ENCODE measurements at regions not wholly inside any gene's neighbourhood (a gene's known extent, or its start where the extent isn't known, plus 50 kb on each side); places are given as distances from the start of the nearest gene placed in this dataset.

DNA sequence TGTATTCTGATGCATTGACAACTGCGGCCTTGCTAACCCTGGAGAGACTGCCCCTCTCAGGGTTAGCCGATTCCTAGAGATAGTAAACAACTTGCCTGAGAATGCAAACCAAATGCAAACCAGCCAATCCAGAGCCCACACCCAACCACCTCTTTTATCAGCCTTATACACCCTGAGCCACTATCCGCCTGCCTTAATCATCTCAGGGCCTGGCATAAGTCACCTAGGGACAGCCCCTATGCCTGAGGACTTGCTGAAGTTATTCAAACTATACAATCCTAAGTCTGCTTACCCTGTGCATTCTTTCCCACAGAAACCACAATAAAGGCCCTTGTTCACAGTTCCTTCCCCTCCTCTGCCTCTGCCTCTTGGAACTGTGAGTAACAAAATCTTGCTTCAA, 177.2 kb downstream of the KCNA5 start:
- no peaks in the 10 kb centered on the region for H3K27me3 ChIP-seq (ENCODE audit: control insufficient read depth, insufficient read depth, low read length, poor library complexity, severe bottlenecking)
- peaks cover 30% of the 10 kb centered on the region for H3K4me1 ChIP-seq (ENCODE audit: control insufficient read depth, insufficient read depth, low read length)
- H3K4me3 ChIP-seq (ENCODE audit: insufficient read depth, low read depth, low read length) = no peak overlapping the region
- H3K9me3 ChIP-seq (ENCODE audit: control insufficient read depth, low read length) = no peaks in the 10 kb centered on the region
- H3K27ac ChIP-seq (ENCODE audit: insufficient read depth, low read depth, low read length, poor library complexity, severe bottlenecking) = no peak overlapping the region
- no peaks in the 10 kb centered on the region for H3K36me3 ChIP-seq (ENCODE audit: control insufficient read depth, insufficient read depth, low read length)
- WGBS, 2 experiments = 70 to 79% methylated on average over 3 of the region's 3 CpGs

DNA sequence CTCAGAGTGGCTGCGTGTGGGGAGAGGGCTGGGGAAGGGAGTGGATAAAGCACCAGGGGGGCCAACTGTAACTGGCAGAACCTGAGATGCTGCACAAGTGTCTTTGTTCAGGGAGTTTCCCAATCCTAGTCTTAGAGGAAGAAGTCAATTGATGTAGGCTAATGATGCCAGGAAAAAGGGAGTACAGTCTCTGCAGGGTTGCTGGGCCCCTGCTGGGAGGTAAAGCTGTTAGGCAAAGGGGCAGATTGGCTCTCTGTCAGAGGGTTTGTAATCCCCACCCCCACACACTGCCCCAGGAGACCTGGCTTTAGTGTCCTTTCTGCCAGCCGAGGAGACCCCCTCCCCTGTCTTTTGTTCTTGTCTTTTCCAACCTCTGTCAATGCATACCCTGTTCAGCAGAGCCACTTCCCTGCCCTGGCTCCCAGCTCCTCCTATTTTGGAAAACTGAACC, 178.4 kb downstream of the KCNA5 start:
- Histone ChIP-seq H3K4me1 (ENCODE audit: control insufficient read depth, insufficient read depth, low read length) (peaks cover 30% of the 10 kb centered on the region), H3K9me3 (ENCODE audit: control insufficient read depth, low read length) (no peaks in the 10 kb centered on the region), H3K27me3 (ENCODE audit: control insufficient read depth, insufficient read depth, low read length, poor library complexity, severe bottlenecking) (no peaks in the 10 kb centered on the region), H3K36me3 (ENCODE audit: control insufficient read depth, insufficient read depth, low read length) (no peaks in the 10 kb centered on the region), H3K4me3 (ENCODE audit: insufficient read depth, low read depth, low read length) (no peak overlapping the region), H3K27ac (ENCODE audit: insufficient read depth, low read depth, low read length, poor library complexity, severe bottlenecking) (peak overlapping the region; percentile 36)
- 2 to 5% methylated on average over 2 of the region's 2 CpGs for WGBS, 2 experiments

DNA sequence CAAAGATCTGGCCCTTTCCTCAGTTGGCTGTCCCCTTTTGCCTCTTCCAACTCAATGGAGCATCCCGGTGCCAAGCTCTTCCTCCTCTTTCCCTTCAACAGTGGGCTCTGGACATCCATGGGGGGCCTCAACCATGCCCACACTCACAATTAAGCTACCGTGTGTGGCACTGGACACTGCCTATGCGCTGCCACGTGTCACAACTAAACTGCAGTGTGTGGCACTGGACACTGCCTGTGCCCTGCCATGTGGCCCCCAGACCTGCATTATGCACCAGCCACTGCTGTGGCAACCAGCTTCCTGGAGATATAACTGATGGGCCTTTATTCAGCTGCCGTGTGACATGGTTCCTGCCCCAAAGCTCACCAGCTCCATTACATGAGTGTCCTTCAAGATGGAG, 179.1 kb downstream of the KCNA5 start:
- H3K36me3 ChIP-seq (ENCODE audit: control insufficient read depth, insufficient read depth, low read length) = no peaks in the 10 kb centered on the region
- H3K9me3 ChIP-seq (ENCODE audit: control insufficient read depth, low read length) = no peaks in the 10 kb centered on the region
- no peaks in the 10 kb centered on the region for H3K27me3 ChIP-seq (ENCODE audit: control insufficient read depth, insufficient read depth, low read length, poor library complexity, severe bottlenecking)
- no peak overlapping the region for H3K27ac ChIP-seq (ENCODE audit: insufficient read depth, low read depth, low read length, poor library complexity, severe bottlenecking)
- H3K4me3 ChIP-seq (ENCODE audit: insufficient read depth, low read depth, low read length) = no peak overlapping the region
- 92 to 95% methylated on average over 5 of the region's 5 CpGs for WGBS, 2 experiments
- H3K4me1 ChIP-seq (ENCODE audit: control insufficient read depth, insufficient read depth, low read length) = peaks cover 30% of the 10 kb centered on the region

DNA sequence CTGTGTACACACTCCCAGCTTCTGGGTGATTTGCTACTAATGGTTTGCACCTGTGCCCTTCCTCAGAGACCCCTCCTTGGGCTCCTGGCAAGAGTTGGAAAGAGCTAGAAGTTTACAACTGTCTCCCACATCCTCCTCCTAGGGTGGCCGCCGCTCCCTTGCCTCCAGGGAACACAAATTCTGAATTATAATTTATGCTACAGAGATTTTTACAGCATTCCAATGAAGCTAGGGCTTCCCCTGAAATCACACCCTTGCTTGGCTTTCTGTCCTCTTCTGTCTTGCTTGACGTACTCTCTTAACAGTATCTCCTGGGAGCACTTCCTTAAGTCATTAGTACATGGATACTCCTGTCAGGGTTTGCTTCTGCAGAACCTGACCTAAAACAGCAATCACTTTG, 180.2 kb downstream of the KCNA5 start:
- H3K36me3 ChIP-seq (ENCODE audit: control insufficient read depth, insufficient read depth, low read length) = no peaks in the 10 kb centered on the region
- WGBS, 2 experiments = 93 to 96% methylated on average over 3 of the region's 3 CpGs
- H3K4me3 ChIP-seq (ENCODE audit: insufficient read depth, low read depth, low read length) = no peak overlapping the region
- no peaks in the 10 kb centered on the region for H3K9me3 ChIP-seq (ENCODE audit: control insufficient read depth, low read length)
- H3K27ac ChIP-seq (ENCODE audit: insufficient read depth, low read depth, low read length, poor library complexity, severe bottlenecking) = no peak overlapping the region
- H3K27me3 ChIP-seq (ENCODE audit: control insufficient read depth, insufficient read depth, low read length, poor library complexity, severe bottlenecking) = no peaks in the 10 kb centered on the region
- peaks cover 30% of the 10 kb centered on the region for H3K4me1 ChIP-seq (ENCODE audit: control insufficient read depth, insufficient read depth, low read length)

DNA sequence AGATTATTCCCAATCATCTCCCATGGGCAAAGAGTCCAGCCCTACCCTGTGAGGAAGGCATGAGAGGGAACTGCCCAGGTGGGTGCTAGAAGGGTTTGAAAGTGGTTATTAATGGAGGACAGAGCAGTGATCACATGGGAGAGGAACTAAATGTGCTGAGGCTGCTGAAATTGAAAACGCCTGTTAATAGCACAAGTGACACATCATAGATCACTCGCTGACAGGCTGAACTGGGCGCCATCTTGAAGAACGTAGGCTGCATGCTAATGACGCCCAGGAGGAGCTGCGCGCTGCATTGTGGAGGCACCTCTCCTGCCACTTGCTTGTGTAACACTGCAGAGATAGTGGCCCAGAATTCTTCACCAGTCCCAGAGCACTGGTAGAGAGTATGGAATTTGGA, 182.9 kb downstream of the KCNA5 start:
- H3K9me3 ChIP-seq (ENCODE audit: control insufficient read depth, low read length) = no peaks in the 10 kb centered on the region
- H3K27me3 ChIP-seq (ENCODE audit: control insufficient read depth, insufficient read depth, low read length, poor library complexity, severe bottlenecking) = no peaks in the 10 kb centered on the region
- 96 to 97% methylated on average over 7 of the region's 7 CpGs for WGBS, 2 experiments
- H3K27ac ChIP-seq (ENCODE audit: insufficient read depth, low read depth, low read length, poor library complexity, severe bottlenecking) = no peak overlapping the region
- no peak overlapping the region for H3K4me3 ChIP-seq (ENCODE audit: insufficient read depth, low read depth, low read length)
- H3K4me1 ChIP-seq (ENCODE audit: control insufficient read depth, insufficient read depth, low read length) = peaks cover 13% of the 10 kb centered on the region
- no peaks in the 10 kb centered on the region for H3K36me3 ChIP-seq (ENCODE audit: control insufficient read depth, insufficient read depth, low read length)

DNA sequence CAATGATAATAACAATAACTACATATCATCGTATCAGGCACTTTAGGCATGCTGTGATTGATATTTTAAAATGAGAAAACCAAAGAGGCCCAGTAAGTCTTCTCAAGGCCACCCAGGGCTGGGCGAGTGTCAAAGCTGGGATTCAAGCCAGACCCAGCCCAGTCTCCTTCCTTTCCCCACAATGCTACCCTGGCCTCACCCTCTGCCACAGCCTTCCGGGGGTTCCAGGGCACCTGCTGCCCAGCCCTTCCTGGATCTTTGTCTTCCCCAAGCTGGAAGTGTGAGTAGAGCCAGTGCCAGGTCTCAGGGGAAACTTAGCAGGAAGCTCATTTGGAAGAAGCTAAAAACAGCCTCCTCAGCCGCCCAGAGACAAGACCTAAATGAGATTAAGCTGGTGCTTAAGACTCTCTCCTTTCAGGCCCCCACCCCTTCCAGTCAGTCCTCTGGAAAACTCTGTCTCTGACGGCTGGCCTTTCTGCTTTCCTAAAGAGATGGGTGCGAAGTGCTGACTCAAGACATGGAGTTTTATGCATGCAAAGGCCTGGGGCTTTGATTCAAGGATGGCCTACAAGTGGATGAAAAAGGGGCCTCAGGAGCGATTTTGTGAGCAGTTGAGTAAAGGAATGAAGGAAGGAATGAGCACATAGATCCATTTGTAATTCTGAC, 184.2 kb downstream of the KCNA5 start:
- Histone ChIP-seq H3K9me3 (ENCODE audit: control insufficient read depth, low read length) (no peaks in the 10 kb centered on the region), H3K4me3 (ENCODE audit: insufficient read depth, low read depth, low read length) (no peak overlapping the region), H3K36me3 (ENCODE audit: control insufficient read depth, insufficient read depth, low read length) (no peaks in the 10 kb centered on the region), H3K27ac (ENCODE audit: insufficient read depth, low read depth, low read length, poor library complexity, severe bottlenecking) (no peak overlapping the region), H3K27me3 (ENCODE audit: control insufficient read depth, insufficient read depth, low read length, poor library complexity, severe bottlenecking) (no peaks in the 10 kb centered on the region), H3K4me1 (ENCODE audit: control insufficient read depth, insufficient read depth, low read length) (peaks cover under 1% of the 10 kb centered on the region)
- WGBS, 2 experiments = 88 to 89% methylated on average over 6 to 7 of the region's 7 CpGs

DNA sequence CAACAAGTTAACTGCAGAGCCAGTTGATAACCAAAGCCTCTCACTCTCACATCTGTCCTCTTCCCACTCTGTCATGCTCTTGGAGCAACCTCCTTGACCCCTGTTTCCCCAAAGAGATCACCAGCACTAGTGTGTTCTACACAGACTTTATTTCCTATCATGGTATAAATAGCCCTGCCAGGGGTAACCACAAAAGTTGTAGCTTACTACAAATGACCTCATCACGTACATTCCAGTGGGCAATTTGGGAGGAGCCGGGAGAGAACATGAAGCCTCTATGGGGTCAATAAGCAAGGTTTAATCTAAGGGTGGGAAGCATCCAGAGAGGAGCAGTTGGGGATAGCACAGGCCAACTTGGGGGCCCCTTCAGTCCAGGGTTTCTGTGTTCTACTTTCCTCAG, 186.5 kb downstream of the KCNA5 start:
- 89 to 100% methylated on average over 2 of the region's 2 CpGs for WGBS, 2 experiments
- no peak overlapping the region for H3K27ac ChIP-seq (ENCODE audit: insufficient read depth, low read depth, low read length, poor library complexity, severe bottlenecking)
- no peaks in the 10 kb centered on the region for H3K9me3 ChIP-seq (ENCODE audit: control insufficient read depth, low read length)
- no peaks in the 10 kb centered on the region for H3K27me3 ChIP-seq (ENCODE audit: control insufficient read depth, insufficient read depth, low read length, poor library complexity, severe bottlenecking)
- H3K36me3 ChIP-seq (ENCODE audit: control insufficient read depth, insufficient read depth, low read length) = no peaks in the 10 kb centered on the region
- H3K4me1 ChIP-seq (ENCODE audit: control insufficient read depth, insufficient read depth, low read length) = no peaks in the 10 kb centered on the region
- H3K4me3 ChIP-seq (ENCODE audit: insufficient read depth, low read depth, low read length) = no peak overlapping the region

DNA sequence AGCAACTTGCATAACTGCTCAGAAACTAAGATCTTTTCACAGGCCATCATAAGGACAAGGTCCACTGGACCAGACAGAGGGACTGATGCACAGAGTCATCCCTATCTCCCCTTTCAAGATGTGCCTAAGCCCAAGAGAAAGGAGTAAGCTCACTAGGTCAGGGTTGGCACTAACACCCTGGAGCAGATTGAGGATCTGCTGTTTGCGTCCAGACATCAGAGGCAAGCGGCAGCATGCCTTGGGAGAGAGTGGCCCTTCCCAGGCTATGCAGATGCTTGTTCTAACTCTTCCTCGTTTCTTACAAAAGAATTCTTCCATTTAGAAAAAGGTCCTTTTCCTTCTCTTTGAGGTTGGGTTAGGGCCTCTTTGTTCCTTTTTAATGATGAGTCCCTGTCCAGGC, 187.2 kb downstream of the KCNA5 start:
- no peaks in the 10 kb centered on the region for H3K9me3 ChIP-seq (ENCODE audit: control insufficient read depth, low read length)
- H3K36me3 ChIP-seq (ENCODE audit: control insufficient read depth, insufficient read depth, low read length) = no peaks in the 10 kb centered on the region
- H3K27me3 ChIP-seq (ENCODE audit: control insufficient read depth, insufficient read depth, low read length, poor library complexity, severe bottlenecking) = no peaks in the 10 kb centered on the region
- no peak overlapping the region for H3K4me3 ChIP-seq (ENCODE audit: insufficient read depth, low read depth, low read length)
- H3K27ac ChIP-seq (ENCODE audit: insufficient read depth, low read depth, low read length, poor library complexity, severe bottlenecking) = no peak overlapping the region
- 98% methylated on average over 3 of the region's 3 CpGs for WGBS, 2 experiments
- H3K4me1 ChIP-seq (ENCODE audit: control insufficient read depth, insufficient read depth, low read length) = no peaks in the 10 kb centered on the region

DNA sequence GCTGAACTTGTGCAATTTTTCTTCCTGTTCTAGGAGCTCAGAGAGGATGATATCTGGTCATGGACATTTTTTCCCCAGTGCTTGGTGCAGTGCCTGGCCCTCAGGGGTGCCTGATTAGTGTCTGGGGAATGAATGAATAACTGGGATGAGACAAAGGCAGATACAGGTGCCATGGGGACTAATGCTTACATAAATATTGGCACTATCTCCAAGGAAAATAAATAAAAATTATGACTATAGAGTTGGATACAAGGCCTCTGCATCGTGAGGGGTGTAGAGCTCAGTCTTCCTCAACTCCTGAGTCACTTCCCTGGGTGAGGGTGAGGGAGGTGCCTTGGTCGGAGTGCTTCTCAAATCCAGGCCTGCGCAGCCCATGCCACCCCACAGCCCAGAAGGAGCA, 188.6 kb downstream of the KCNA5 start:
- no peaks in the 10 kb centered on the region for H3K27me3 ChIP-seq (ENCODE audit: control insufficient read depth, insufficient read depth, low read length, poor library complexity, severe bottlenecking)
- no peak overlapping the region for H3K27ac ChIP-seq (ENCODE audit: insufficient read depth, low read depth, low read length, poor library complexity, severe bottlenecking)
- H3K36me3 ChIP-seq (ENCODE audit: control insufficient read depth, insufficient read depth, low read length) = no peaks in the 10 kb centered on the region
- H3K4me1 ChIP-seq (ENCODE audit: control insufficient read depth, insufficient read depth, low read length) = no peaks in the 10 kb centered on the region
- H3K9me3 ChIP-seq (ENCODE audit: control insufficient read depth, low read length) = no peaks in the 10 kb centered on the region
- H3K4me3 ChIP-seq (ENCODE audit: insufficient read depth, low read depth, low read length) = no peak overlapping the region
- 95 to 97% methylated on average over 3 of the region's 3 CpGs for WGBS, 2 experiments

DNA sequence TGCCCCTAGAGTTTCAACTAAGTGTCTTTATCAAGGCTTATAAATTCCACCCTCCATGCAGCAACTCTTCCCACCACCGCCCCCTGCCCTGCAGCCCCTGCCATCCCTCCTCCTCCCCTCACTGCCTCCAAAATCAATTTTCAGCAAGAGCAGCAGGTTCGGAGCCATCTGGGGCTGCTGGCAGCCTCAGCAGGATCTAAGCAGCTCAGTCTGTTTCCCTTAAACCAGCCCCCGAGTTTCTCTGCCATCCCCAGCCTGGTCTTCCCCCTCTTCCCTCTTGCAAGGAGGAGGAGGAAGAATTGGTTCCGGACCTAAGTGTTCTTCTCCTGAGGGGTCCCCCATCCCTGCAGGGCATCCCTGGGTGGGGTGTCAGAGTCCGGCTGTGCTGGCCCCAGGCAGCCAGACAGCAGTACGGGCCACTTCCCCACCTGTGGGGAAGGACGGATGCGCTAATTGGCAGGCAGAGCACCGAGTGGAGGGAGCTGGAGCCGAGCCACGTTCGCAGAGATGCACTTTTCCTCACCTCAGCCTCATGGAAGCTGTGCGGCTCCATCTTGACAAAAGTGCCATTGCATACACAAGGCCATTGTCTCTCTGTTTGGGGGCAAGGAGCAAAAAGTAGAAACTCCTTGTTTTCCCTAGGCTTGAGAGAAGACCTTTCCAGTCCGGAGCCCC, 189.3 kb downstream of the KCNA5 start:
- H3K9me3 ChIP-seq (ENCODE audit: control insufficient read depth, low read length) = no peaks in the 10 kb centered on the region
- H3K27me3 ChIP-seq (ENCODE audit: control insufficient read depth, insufficient read depth, low read length, poor library complexity, severe bottlenecking) = no peaks in the 10 kb centered on the region
- H3K4me3 ChIP-seq (ENCODE audit: insufficient read depth, low read depth, low read length) = no peak overlapping the region
- no peak overlapping the region for H3K27ac ChIP-seq (ENCODE audit: insufficient read depth, low read depth, low read length, poor library complexity, severe bottlenecking)
- no peaks in the 10 kb centered on the region for H3K36me3 ChIP-seq (ENCODE audit: control insufficient read depth, insufficient read depth, low read length)
- 87 to 88% methylated on average over 14 of the region's 14 CpGs for WGBS, 2 experiments
- no peaks in the 10 kb centered on the region for H3K4me1 ChIP-seq (ENCODE audit: control insufficient read depth, insufficient read depth, low read length)

Measured in ectodermal cell (in vitro differentiated cells).